ENCODE measurements at regions not wholly inside any gene's neighbourhood (a gene's known extent, or its start where the extent isn't known, plus 50 kb on each side); places are given as distances from the start of the nearest gene placed in this dataset.

DNA sequence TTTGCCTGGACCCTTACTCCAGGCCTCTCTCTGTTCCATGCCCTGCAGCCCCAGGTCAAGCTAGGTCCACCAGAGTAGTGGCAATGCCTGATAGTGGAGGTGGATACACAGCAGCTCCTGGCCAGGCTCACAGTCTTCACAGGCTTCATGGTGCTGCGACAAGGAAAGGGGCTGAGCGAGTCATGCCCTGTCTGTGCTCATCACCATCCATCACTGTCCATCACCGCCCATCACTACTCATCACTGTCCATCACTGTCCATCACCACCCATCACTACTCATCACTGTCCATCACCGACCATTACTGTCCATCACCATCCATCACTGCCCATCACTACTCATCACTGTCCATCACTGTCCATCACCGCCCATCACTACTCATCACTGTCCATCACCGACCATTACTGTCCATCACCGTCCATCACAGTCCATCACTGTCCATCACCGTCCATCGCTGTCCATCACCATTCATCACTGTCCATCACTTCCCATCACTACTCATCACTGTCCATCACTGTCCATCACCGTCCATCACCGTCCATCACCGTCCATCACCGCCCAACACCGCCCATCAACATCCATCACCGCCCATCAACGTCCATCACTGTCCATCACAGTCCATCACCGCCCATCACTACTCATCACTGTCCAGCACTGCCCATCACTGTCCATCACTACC lies 57.1 kb upstream of the OTOS start (continued):
- TF ChIP-seq, protein P1, sequence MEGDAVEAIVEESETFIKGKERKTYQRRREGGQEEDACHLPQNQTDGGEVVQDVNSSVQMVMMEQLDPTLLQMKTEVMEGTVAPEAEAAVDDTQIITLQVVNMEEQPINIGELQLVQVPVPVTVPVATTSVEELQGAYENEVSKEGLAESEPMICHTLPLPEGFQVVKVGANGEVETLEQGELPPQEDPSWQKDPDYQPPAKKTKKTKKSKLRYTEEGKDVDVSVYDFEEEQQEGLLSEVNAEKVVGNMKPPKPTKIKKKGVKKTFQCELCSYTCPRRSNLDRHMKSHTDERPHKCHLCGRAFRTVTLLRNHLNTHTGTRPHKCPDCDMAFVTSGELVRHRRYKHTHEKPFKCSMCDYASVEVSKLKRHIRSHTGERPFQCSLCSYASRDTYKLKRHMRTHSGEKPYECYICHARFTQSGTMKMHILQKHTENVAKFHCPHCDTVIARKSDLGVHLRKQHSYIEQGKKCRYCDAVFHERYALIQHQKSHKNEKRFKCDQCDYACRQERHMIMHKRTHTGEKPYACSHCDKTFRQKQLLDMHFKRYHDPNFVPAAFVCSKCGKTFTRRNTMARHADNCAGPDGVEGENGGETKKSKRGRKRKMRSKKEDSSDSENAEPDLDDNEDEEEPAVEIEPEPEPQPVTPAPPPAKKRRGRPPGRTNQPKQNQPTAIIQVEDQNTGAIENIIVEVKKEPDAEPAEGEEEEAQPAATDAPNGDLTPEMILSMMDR (IDR thresholded peaks at IDR 0.05; ENCODE audit: control extremely low read depth in 1 of 3, insufficient read depth in 1 of 3, low read depth in 1 of 3, low read length in 3 of 3), result no peak
- TF ChIP-seq RXRA (IDR thresholded peaks at IDR 0.05; ENCODE audit: insufficient read depth, low read depth, low read length) (no peak), TBP (IDR thresholded peaks at IDR 0.05; ENCODE audit: low read depth, low read length) (no peak), SRF (IDR thresholded peaks at IDR 0.05; ENCODE audit: low read depth, low read length) (no peak), SIX5 (IDR thresholded peaks at IDR 0.05; ENCODE audit: low read depth, low read length) (no peak), CBX8 (IDR thresholded peaks at IDR 0.05; ENCODE audit: borderline replicate concordance, low read depth, low read length) (no peak), SIN3A (conservative IDR thresholded peaks at IDR 0.05 in 1 of 2, IDR thresholded peaks at IDR 0.05 in 1 of 2; ENCODE audit: low read depth in 1 of 2, low read length in 2 of 2) (no peak), RAD21 (IDR thresholded peaks at IDR 0.05 in 1 of 2, conservative IDR thresholded peaks at IDR 0.05 in 1 of 2; ENCODE audit: low read depth in 2 of 2, low read length in 2 of 2) (no peak)

Data from H1 (cell line).